Activated T-cell treated with anti-CD3 and anti-CD28 coated beads, Interleukin-2, amount 50 U/mL, for 4 hours (primary cell): ENCODE measurements at regions not wholly inside any gene's neighbourhood (a gene's known extent, or its start where the extent isn't known, plus 50 kb on each side); places are given as distances from the start of the nearest gene placed in this dataset.

Experiments used
- ATAC-seq, 2 donors: fragments of 200-7000 bp; cut with Tn5 transposase; one replicate each; pipeline ENCODE4 v1.10.0; 2021
- DNase-seq: peaks from one replicate; pipeline ENCODE4 v3.0.0-alpha.2; 2020
- H3K27me3 Mint-ChIP-seq: one replicate; pipeline ENCODE4 v1.8.0; 2021; ENCODE audit warnings: low read depth, mixed read lengths
- H3K36me3 Mint-ChIP-seq: one replicate; pipeline ENCODE4 v1.8.0; 2022; ENCODE audit warnings: mixed read lengths; ENCODE audit not compliant: insufficient read depth
- H3K4me1 Mint-ChIP-seq: one replicate; pipeline ENCODE4 v1.8.0; 2021; ENCODE audit warnings: low read depth, mixed read lengths
- H3K4me3 Mint-ChIP-seq: one replicate; pipeline ENCODE4 v1.8.0; 2021; ENCODE audit warnings: mild to moderate bottlenecking, moderate library complexity, mixed read lengths
- H3K9me3 Mint-ChIP-seq: one replicate; pipeline ENCODE4 v1.8.0; 2021; ENCODE audit warnings: mixed read lengths

- Mint-ChIP-seq H3K4me1 (no peaks in the 10 kb centered on the region), H3K4me3 (no peak overlapping the region), H3K36me3 (no peaks in the 10 kb centered on the region), H3K27me3 (peaks cover 6% of the 10 kb centered on the region), H3K9me3 (no peaks in the 10 kb centered on the region)
- ATAC-seq (no peak), DNase-seq (no peak)
Observed at GRCh38 chr2:222806526-222807137, 54.2 kb upstream of the ACSL3 start.

DNA sequence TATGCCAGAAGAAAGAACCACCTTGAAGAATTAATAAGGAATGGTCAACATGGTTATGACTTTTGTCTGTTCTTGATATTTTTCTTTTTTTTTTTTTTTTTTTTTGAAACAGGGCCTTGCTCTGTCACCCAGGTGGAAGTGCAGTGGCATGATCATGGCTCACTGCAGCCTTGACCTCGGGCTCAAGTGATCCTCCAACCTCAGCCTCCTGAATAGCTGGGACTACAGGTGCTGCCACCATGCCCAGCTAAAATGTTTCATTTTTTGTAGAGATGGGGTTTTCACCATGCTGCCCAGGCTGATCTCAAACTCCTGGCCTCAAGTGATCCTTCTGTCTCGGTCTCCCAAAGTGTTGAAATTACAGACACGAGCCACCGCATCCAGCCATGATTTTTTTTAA lies 53.4 kb upstream of the ACSL3 start:
- H3K4me1 Mint-ChIP-seq, result no peaks in the 10 kb centered on the region
- H3K9me3 Mint-ChIP-seq, result no peaks in the 10 kb centered on the region
- no peak overlapping the region for H3K4me3 Mint-ChIP-seq
- H3K27me3 Mint-ChIP-seq, result peaks cover 6% of the 10 kb centered on the region
- no peak for DNase-seq
- ATAC-seq, result no peak
- no peaks in the 10 kb centered on the region for H3K36me3 Mint-ChIP-seq

GRCh38 chr2:222809582-222809981 lies 51.3 kb upstream of the ACSL3 start:
- Mint-ChIP-seq H3K4me3 (no peak overlapping the region), H3K27me3 (peaks cover 6% of the 10 kb centered on the region), H3K9me3 (no peaks in the 10 kb centered on the region), H3K36me3 (no peaks in the 10 kb centered on the region), H3K4me1 (peaks cover 3% of the 10 kb centered on the region)
- no peak for DNase-seq
- no peak for ATAC-seq

- H3K36me3 Mint-ChIP-seq, result no peaks in the 10 kb centered on the region
- no peak for DNase-seq
- H3K9me3 Mint-ChIP-seq, result no peaks in the 10 kb centered on the region
- no peak overlapping the region for H3K4me3 Mint-ChIP-seq
- H3K4me1 Mint-ChIP-seq, result peaks cover 3% of the 10 kb centered on the region
- H3K27me3 Mint-ChIP-seq, result peaks cover 6% of the 10 kb centered on the region
- ATAC-seq, result no peak
Observed at GRCh38 chr2:222810044-222810443, 50.8 kb upstream of the ACSL3 start.
